NCI-H774 (cell line): ENCODE measurements at regions not wholly inside any gene's neighbourhood (a gene's known extent, or its start where the extent isn't known, plus 50 kb on each side); places are given as distances from the start of the nearest gene placed in this dataset.

Experiments used
- DNase-seq: peaks from one replicate; lab custom pipeline; 2025; lab: John Stamatoyannopoulos, UW

DNA sequence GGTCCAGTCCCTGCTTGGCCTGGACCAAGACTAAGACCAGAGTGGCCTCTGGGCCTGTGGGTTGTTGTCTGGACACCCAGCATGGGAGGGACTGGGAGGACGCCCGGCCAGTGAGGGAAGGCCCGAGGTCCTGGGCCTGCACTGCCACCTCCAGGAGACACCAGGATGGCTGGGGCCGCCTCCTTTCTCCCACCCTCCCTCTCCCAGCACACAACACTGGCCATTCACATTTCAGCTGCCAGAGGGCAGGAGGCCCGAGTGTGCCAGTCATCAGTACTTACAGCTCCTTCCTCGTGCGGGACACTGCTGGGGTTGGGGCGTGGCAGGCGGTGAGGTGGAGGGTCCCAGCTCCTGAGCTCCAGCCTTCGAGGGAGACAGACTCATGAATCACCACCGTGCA lies 133.5 kb downstream of the ASB1 start:
- no peak for DNase-seq

GRCh38 chr2:238561230-238561629 lies 134.5 kb downstream of the ASB1 start:
- no peak for DNase-seq

DNA sequence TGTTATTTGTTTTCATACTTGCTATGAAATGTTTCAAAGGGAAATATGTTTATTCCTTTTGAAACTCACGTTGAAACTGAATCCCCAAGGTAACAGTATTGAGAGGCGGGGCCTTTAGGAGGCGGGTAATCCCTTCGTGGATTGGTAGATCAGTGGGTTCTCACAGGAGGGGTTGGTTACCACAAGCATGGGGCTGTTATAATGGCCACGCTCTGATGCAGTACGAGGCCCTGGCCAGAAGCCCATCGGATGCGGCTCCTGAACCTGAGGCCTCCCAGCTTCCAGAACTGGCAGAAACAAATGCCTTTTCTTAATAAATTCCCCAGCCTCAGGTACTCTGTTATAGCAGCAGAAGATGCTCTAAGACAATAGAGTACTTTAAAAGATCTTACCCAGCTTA lies 135.7 kb downstream of the ASB1 start:
- DNase-seq = no peak

GRCh38 chr2:238563551-238563950 lies 136.8 kb downstream of the ASB1 start:
- no peak for DNase-seq

GRCh38 chr2:238564286-238564920 lies 137.7 kb downstream of the ASB1 start:
- no peak for DNase-seq

DNA sequence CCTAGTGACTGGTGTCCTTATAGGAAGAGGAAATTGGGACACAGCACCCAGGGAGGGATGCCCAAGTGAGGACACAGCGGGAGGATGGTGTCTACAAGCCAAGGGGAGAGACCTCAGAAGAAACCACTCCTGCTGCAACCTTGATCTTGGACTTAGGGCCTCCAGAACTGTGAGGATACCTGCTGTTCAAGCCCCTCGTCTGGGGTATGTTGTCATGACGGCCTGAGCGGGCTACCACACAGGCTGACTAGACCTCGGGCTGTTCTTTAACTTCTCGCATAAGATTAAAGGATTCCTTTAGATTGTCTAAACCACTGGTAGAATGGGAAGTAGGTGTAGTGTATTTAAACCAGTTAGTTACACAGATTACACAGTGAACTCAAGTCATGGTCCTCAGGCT lies 138.3 kb downstream of the ASB1 start:
- DNase-seq = no peak

- DNase-seq = no peak
These were observed 139.4 kb downstream of the ASB1 start for GRCh38 chr2:238566001-238566645.

DNA sequence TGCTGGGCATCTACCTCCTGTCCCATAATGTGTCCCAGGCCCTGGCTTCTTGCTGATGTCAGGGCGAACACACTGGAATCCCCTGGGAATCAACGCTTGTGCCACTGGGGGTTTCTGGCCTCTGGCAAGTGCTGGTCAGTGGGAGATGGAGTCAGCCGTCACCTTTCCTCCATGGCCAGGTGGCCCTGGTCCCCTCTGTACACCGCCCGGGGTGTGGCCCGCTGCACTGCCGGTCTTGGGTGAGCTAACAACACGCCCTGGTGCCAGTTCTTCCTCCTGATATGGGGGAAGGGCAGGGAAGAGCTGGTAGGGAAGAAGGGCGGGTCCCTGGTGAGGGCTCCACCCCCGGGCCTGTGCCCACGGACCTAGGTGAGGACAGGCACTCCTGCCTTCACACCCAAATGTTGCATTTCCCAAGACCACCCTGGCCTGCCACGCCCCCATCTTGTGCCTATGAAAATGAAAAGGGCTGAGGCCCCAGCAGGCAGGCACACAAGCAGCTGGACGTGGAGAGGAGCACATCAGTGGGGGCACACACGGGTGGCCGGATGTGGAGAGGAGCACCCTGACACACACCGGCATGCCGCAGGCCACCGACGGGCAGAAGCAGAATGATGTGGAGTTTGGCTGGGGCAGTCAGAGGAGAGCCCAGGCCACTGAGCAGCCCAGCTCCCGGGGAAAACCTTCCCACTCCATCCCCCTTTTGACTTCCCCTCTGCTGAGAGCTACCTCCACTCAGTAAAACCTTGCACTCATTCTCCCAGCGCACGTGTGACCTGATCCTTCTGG lies 140.5 kb downstream of the ASB1 start:
- DNase-seq = no peak

GRCh38 chr2:238567996-238568395 lies 141.3 kb downstream of the ASB1 start:
- no peak for DNase-seq

DNA sequence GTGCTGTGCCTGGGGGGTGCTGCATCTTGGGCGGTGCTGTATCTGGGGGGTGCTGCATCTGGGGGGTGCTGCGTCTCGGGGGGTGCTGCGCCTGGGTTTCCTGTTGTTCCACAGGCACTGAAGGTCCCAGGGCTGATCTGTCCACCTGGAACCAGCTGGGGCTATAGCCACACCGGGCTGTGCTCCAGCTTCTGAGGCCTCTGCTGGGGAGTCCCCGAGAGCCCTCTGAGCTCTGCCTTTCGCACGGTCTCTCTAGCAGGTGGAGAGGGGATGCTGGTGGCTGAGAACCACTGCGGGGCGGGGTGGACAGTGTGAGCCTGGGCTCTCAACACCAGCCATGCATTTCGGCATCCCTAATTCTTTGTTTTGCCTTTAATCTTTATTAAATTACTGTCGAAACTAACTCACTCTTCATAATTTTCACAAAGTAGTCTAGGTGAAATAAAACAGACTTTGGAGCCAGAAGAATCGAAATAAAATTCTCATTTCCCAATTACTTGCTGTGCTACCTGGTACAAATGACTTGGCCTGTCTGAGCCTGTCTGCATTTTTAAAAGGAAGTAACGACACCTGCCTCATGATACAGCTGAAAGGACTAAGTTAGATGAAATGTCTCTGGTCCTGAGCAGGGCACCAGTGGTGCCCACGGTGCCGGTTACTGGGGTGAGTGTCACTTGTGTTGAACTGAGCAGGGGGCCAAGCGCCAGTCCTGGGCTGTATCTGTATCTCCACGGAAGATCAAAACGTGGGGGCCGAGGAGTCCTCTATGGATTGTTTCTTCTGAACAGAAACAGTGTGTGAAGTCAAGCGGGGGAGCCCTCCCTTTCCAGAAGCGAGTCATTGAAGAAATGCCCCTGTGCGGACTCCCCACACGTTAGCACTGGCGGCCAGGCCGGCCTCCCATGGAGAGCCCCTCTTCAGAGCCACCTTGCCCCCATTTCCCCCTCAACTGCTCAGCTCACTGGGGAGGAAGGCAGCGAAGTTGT lies 142.0 kb downstream of the ASB1 start:
- no peak for DNase-seq

GRCh38 chr2:238569507-238570195 lies 142.9 kb downstream of the ASB1 start:
- no peak for DNase-seq

DNA sequence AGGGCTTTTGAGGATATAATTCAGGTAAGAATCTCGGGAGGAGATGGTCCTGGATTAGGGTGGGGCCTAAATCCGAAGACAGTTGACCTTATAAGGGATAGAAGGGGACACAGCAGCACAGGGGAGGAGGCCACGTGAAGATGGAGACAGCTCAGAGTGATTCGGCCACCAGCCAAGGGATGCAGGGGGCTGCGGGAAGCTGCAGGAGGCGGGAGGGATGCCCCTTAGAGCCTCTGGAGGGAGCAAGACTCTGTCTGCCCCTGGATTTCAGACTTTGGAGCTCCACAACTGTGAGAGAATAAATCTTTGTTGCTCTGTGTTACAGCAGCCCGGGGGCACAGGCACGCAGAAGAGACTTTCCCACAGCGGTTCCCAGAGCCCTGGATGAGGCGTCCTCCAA lies 143.7 kb downstream of the ASB1 start:
- no peak for DNase-seq

- DNase-seq = no peak
These were observed 144.2 kb downstream of the ASB1 start for GRCh38 chr2:238570926-238571325.

DNA sequence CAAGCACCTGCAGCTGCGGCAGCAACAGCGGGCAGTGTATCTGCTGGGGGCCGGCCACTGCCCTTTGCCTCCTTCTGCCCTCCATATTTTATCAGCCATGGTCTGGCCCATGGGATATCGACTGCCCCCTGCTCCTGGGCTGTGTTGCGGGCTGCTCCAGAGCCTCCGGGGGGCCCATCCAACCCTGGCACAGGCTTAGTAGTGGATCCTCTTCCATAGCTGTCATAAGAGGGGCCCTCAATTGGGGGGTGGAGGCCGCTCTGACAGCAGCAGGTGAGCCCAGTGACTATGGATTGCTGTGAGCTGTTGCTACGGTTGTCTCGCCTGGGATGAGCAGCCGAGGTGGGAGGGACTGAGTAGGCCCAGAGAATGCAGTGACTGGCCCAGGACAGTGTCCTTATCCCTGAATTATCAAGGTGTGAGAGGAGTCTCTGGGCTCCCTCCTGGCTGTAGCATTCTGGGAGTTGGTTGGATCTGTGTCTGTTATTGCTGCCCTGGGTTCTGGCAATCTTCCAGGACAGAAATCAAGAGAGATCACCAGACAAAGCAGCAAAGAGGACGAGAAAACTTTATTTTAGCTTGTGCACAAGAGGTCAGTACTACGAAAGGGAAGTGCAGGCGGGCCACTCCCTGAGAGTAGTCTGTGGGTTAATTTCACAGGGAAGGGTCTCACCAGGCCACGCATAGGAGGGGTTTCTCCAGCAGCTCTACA lies 145.1 kb downstream of the ASB1 start:
- DNase-seq = no peak

DNA sequence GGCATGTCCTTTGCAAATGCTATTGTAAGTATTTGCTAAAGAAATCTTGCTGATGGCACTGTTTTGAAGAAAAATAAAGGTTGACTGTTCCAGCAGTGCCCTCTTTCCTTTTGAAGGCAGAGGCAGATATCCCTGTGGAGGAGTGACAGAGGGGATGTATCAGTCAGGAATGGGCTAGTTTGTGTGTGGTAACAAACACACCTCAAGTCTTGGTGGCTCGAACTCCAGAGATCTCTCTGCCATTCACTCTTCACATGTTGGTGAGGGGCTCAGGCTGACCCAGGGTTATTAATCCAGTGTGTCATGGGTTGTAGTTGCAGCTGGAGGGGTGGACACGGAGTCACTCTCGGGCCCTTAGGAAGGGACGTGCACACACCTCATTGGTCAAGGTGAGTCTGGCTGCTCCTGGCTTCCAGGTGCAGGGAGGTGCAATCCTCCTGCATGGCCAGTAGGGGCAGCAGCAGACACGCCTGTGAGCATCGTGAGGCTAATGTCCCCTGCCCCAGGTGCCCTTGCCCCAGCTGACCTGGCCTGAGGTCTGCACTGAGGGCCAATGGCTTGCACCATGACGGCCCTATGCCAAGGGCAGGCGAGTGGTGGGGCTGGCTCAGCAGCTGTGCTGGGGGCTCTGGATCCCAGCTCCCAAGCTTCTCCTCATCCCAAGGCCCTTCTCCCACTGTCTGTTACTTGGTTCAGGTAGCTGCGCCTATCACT lies 146.5 kb downstream of the ASB1 start:
- no peak for DNase-seq

GRCh38 chr2:238573916-238574315 lies 147.2 kb downstream of the ASB1 start:
- DNase-seq = no peak

GRCh38 chr2:238574490-238575271 lies 148.0 kb downstream of the ASB1 start:
- DNase-seq = no peak

GRCh38 chr2:238576674-238577073 lies 149.9 kb downstream of the ASB1 start:
- DNase-seq = no peak

- no peak for DNase-seq
These were observed 151.5 kb downstream of the ASB1 start for GRCh38 chr2:238578256-238578655.
